ENCODE measurements at regions not wholly inside any gene's neighbourhood (a gene's known extent, or its start where the extent isn't known, plus 50 kb on each side); places are given as distances from the start of the nearest gene placed in this dataset.
"Not testable (repeated sequence)": the region's sequence is repeated elsewhere in the genome, so short reads cannot be mapped to it uniquely, and the experiment has no call there.

GRCh38 chr22:23501261-23501619 is 78.8 kb downstream of the IGLL1 start:
- DNase-seq (ENCODE audit: low read depth in 2 of 2): no peak
- TF ChIP-seq CTCF (IDR thresholded peaks at IDR 0.05; ENCODE audit: low read depth, low read length): no peak
- H3K4me3 ChIP-seq (replicated peaks in 1 of 2; ENCODE audit: low read depth in 2 of 2, low read length in 2 of 2): no peak overlapping the region

GRCh38 chr22:23500508-23501260 is 79.4 kb downstream of the IGLL1 start:
- no peak for TF ChIP-seq CTCF (IDR thresholded peaks at IDR 0.05; ENCODE audit: low read depth, low read length)
- H3K4me3 ChIP-seq (replicated peaks in 1 of 2; ENCODE audit: low read depth in 2 of 2, low read length in 2 of 2): no peak overlapping the region
- DNase-seq (ENCODE audit: low read depth in 2 of 2): no peak

GRCh38 chr22:23499845-23500500 is 80.1 kb downstream of the IGLL1 start:
- H3K4me3 ChIP-seq (replicated peaks in 1 of 2; ENCODE audit: low read depth in 2 of 2, low read length in 2 of 2): no peak overlapping the region
- no peak for TF ChIP-seq CTCF (IDR thresholded peaks at IDR 0.05; ENCODE audit: low read depth, low read length)

GRCh38 chr22:23498811-23499798 is 81.0 kb downstream of the IGLL1 start:
- H3K4me3 ChIP-seq (replicated peaks in 1 of 2; ENCODE audit: low read depth in 2 of 2, low read length in 2 of 2): no peak overlapping the region
- no peak for DNase-seq (ENCODE audit: low read depth in 2 of 2)
- TF ChIP-seq CTCF (IDR thresholded peaks at IDR 0.05; ENCODE audit: low read depth, low read length): no peak

More at GRCh38 chr22:23499845-23500500, 80.1 kb downstream of the IGLL1 start:
- no peak for DNase-seq (ENCODE audit: low read depth in 2 of 2)

- not testable (repeated sequence) for H3K4me3 ChIP-seq (replicated peaks in 1 of 2; ENCODE audit: low read depth in 2 of 2, low read length in 2 of 2); DNase-seq (ENCODE audit: low read depth in 2 of 2)
Observed at GRCh38 chr22:23497889-23498288, 82.2 kb downstream of the IGLL1 start.

GRCh38 chr22:23497016-23497885 is 82.8 kb downstream of the IGLL1 start:
- no peak overlapping the region for H3K4me3 ChIP-seq (replicated peaks in 1 of 2; ENCODE audit: low read depth in 2 of 2, low read length in 2 of 2)
- DNase-seq (ENCODE audit: low read depth in 2 of 2): no peak
- TF ChIP-seq CTCF (IDR thresholded peaks at IDR 0.05; ENCODE audit: low read depth, low read length): no peak

Data from cardiac fibroblast (primary cell).